CD4-positive, alpha-beta memory T cell (primary cell): ENCODE measurements at regions not wholly inside any gene's neighbourhood (a gene's known extent, or its start where the extent isn't known, plus 50 kb on each side); places are given as distances from the start of the nearest gene placed in this dataset.
"Not testable (repeated sequence)": the region's sequence is repeated elsewhere in the genome, so short reads cannot be mapped to it uniquely, and the experiment has no call there.

Source experiments
- CTCF ChIA-PET: fragments of 350-600 bp; sonication (Branson Sonifier 250); formaldehyde crosslinking; loops from one replicate; lab custom pipeline; 2021; ENCODE audit warnings: inconsistent platforms; ENCODE audit not compliant: partially characterized antibody; lab: Charles Lee
- POLR2A ChIA-PET: fragments of 350-600 bp; sonication (Branson Sonifier 250); formaldehyde crosslinking; loops from one replicate; lab custom pipeline; 2021; ENCODE audit not compliant: partially characterized antibody; lab: Charles Lee
- DNase-seq, 5 donors: peaks; one replicate each; pipeline versions ENCODE4 v3.0.0 to v3.0.0-alpha.2; 2020 to 2022; ENCODE audit warnings: mixed read lengths in 1 of 5
- H3K27ac ChIP-seq: one replicate; pipeline ENCODE4 v1.7.0; 2013; ENCODE audit warnings: low read depth, low read length
- H3K27me3 ChIP-seq: 2 replicates; pipeline ENCODE4 v1.7.0; 2013; ENCODE audit warnings: mild to moderate bottlenecking, low read length, moderate library complexity; ENCODE audit not compliant: insufficient read depth
- H3K36me3 ChIP-seq: 2 replicates; pipeline ENCODE4 v1.7.0; 2013; ENCODE audit warnings: mild to moderate bottlenecking, low read length, moderate library complexity; ENCODE audit not compliant: insufficient read depth
- H3K4me1 ChIP-seq: 2 replicates; pipeline ENCODE4 v1.7.0; 2013; ENCODE audit warnings: mild to moderate bottlenecking, low read length, moderate library complexity; ENCODE audit not compliant: insufficient read depth
- H3K4me3 ChIP-seq, 2 donors: one replicate each; pipeline ENCODE4 v1.7.0; 2013; ENCODE audit warnings: low read length in 2 of 2, mild to moderate bottlenecking in 1 of 2
- H3K9me3 ChIP-seq, 2 donors: one replicate each; pipeline ENCODE4 v1.7.0; 2013; ENCODE audit warnings: low read length in 2 of 2, control low read depth in 1 of 2; ENCODE audit not compliant: control insufficient read depth in 1 of 2
- H3K27ac Mint-ChIP-seq, 7 donors: one replicate each; pipeline ENCODE4 v1.8.0; 2020 to 2021; ENCODE audit warnings: mixed read lengths in 7 of 7, mild to moderate bottlenecking in 6 of 7, inconsistent platforms in 3 of 7, moderate library complexity in 3 of 7
- H3K27me3 Mint-ChIP-seq, 2 donors: one replicate each; pipeline ENCODE4 v1.8.0; 2020 to 2021; ENCODE audit warnings: mixed read lengths in 2 of 2
- H3K36me3 Mint-ChIP-seq, 2 donors: one replicate each; pipeline ENCODE4 v1.8.0; 2020 to 2021; ENCODE audit warnings: mixed read lengths in 2 of 2, inconsistent platforms in 1 of 2, mild to moderate bottlenecking in 1 of 2
- H3K4me1 Mint-ChIP-seq, 4 donors: one replicate each; pipeline ENCODE4 v1.8.0; 2020 to 2021; ENCODE audit warnings: mixed read lengths in 4 of 4, mild to moderate bottlenecking in 1 of 4
- H3K4me3 Mint-ChIP-seq, 8 donors: one replicate each; pipeline ENCODE4 v1.8.0; 2020 to 2021; ENCODE audit warnings: mixed read lengths in 8 of 8, mild to moderate bottlenecking in 7 of 8, moderate library complexity in 6 of 8, inconsistent platforms in 3 of 8
- H3K9me3 Mint-ChIP-seq, 8 donors: one replicate each; pipeline ENCODE4 v1.8.0; 2020 to 2021; ENCODE audit warnings: mixed read lengths in 8 of 8, mild to moderate bottlenecking in 5 of 8, inconsistent platforms in 3 of 8, moderate library complexity in 1 of 8
- intact Hi-C: fragments of 100-400 bp; cut with micrococcal nuclease; formaldehyde crosslinking; loops from one replicate; pipeline ENCODE4 v1.15.1; 2023

DNA sequence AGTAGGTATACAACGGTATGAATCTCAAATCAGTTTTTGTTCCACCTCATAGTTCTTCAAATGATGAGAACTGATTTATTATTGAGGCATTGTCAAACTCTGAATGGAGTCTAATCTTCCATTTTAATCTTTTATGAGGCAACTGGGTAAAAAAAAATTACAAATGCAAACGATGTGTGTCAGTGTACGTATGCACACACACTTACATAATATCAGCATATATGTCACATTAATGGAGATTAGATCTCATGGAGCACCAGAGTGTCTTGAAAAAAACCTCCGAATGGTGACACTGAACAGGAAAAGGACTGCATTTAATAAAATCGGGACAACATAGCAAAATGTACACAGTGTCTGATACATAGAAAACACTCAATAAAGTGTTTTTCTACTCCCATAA lies 842.7 kb downstream of the EFNB2 start:
- Histone ChIP-seq H3K27me3 (no peaks in the 10 kb centered on the region), H3K4me1 (no peaks in the 10 kb centered on the region), H3K36me3 (no peaks in the 10 kb centered on the region), H3K9me3 (no peaks in the 10 kb centered on the region), H3K27ac (no peak overlapping the region), H3K4me3 (no peak overlapping the region)
- POLR2A ChIA-PET, result no interaction called here
- no peak overlapping the region for H3K27ac Mint-ChIP-seq
- DNase-seq, result no peak
- no peaks in the 10 kb centered on the region for H3K27me3 Mint-ChIP-seq
- no peaks in the 10 kb centered on the region for H3K36me3 Mint-ChIP-seq
- H3K4me1 Mint-ChIP-seq, result no peaks in the 10 kb centered on the region
- CTCF ChIA-PET, result no interaction called here
- intact Hi-C loops, result no loop called here
- no peak overlapping the region for H3K4me3 Mint-ChIP-seq
- peaks cover 0 to 3% (median under 1%) of the 10 kb centered on the region in 8 donors for H3K9me3 Mint-ChIP-seq

DNA sequence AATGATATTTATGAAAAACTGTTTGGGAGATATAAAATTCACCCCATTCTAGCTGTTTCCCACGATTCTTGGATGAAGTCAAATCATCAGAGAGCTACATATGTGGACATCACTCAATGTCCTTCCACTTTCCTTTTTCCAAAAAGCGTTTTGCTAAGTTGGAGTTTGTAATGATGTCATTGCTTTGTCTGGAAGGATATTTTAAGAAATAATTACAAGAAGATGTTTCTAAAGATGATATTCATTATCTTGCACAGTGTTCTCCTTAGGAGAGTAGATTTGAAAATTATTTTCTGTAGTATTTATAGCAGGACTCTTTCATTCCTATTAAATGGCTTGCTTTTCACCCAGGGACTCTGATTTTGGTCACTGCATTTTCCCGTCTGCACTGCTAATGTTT lies 851.2 kb downstream of the EFNB2 start:
- H3K27me3 ChIP-seq, result no peaks in the 10 kb centered on the region
- no peaks in the 10 kb centered on the region for H3K36me3 Mint-ChIP-seq
- peaks cover 0 to 5% (median 0%) of the 10 kb centered on the region in 8 donors for H3K9me3 Mint-ChIP-seq
- no peaks in the 10 kb centered on the region for H3K36me3 ChIP-seq
- ChIA-PET CTCF (no interaction called here), POLR2A (no interaction called here)
- intact Hi-C loops, result no loop called here
- no peak overlapping the region for H3K4me3 Mint-ChIP-seq
- no peaks in the 10 kb centered on the region for H3K4me1 ChIP-seq
- H3K27me3 Mint-ChIP-seq, result no peaks in the 10 kb centered on the region
- H3K27ac ChIP-seq, result no peak overlapping the region
- H3K4me1 Mint-ChIP-seq, result no peaks in the 10 kb centered on the region
- no peak overlapping the region for H3K27ac Mint-ChIP-seq
- DNase-seq, result no peak
- H3K9me3 ChIP-seq, result peaks cover 0 to 4% of the 10 kb centered on the region in 2 donors
- H3K4me3 ChIP-seq, result no peak overlapping the region

DNA sequence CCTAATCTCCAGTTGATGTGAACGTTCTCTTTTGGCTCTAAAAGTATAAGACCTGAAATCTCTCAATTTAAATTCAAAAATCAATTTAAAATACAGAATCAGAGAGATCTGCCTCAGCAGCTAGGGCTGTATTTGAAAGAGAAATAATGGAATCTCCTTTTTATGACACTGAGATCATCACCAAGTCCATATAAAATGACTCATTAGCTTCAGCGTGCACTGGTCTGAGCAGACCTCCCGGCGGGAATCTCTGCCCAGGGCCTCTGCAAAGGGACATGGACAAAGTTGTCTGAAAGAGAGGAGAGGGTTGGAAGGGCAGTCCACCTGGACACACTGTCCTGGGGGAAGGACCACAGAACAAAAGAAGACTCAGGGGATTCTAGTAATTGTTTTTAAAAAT lies 855.6 kb downstream of the EFNB2 start:
- peaks cover 0 to 5% (median under 1%) of the 10 kb centered on the region in 8 donors for H3K9me3 Mint-ChIP-seq
- Histone ChIP-seq H3K36me3 (no peaks in the 10 kb centered on the region), H3K9me3 (peaks cover 0 to 4% of the 10 kb centered on the region in 2 donors), H3K27ac (no peak overlapping the region), H3K27me3 (no peaks in the 10 kb centered on the region), H3K4me1 (no peaks in the 10 kb centered on the region), H3K4me3 (no peak overlapping the region)
- ChIA-PET CTCF (no interaction called here), POLR2A (no interaction called here)
- H3K36me3 Mint-ChIP-seq, result no peaks in the 10 kb centered on the region
- no peak for DNase-seq
- no peak overlapping the region for H3K27ac Mint-ChIP-seq
- no peaks in the 10 kb centered on the region for H3K27me3 Mint-ChIP-seq
- no peaks in the 10 kb centered on the region for H3K4me1 Mint-ChIP-seq
- no peak overlapping the region for H3K4me3 Mint-ChIP-seq
- intact Hi-C loops, result no loop called here

DNA sequence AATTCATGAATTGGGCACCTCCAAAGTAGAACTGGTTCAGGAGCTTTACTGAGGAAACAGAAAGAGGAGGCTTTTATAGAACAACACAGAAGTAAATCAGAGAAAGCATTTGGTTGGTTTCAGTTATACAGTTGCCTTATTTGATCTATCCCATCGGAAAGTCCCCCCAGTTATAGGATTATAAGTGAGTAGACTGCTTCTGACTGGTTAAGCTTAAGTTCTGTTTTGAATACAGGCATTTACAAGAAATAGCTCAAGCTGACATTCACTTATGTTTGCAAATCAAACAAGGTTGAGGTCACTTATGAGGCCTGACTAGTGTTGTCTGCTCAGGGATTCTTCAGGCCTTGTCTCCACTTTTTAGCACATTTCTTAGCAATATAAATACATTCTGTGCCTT lies 857.4 kb downstream of the EFNB2 start:
- DNase-seq, result no peak
- no peak overlapping the region for H3K27ac Mint-ChIP-seq
- ChIA-PET POLR2A (no interaction called here), CTCF (no interaction called here)
- H3K9me3 Mint-ChIP-seq, result peaks cover 0 to 5% (median under 1%) of the 10 kb centered on the region in 8 donors
- no peaks in the 10 kb centered on the region for H3K36me3 ChIP-seq
- H3K4me1 ChIP-seq, result no peaks in the 10 kb centered on the region
- H3K27me3 ChIP-seq, result no peaks in the 10 kb centered on the region
- H3K36me3 Mint-ChIP-seq, result no peaks in the 10 kb centered on the region
- H3K9me3 ChIP-seq, result peaks cover 0 to 4% of the 10 kb centered on the region in 2 donors
- no peak overlapping the region for H3K4me3 ChIP-seq
- no peaks in the 10 kb centered on the region for H3K4me1 Mint-ChIP-seq
- intact Hi-C loops, result no loop called here
- no peaks in the 10 kb centered on the region for H3K27me3 Mint-ChIP-seq
- no peak overlapping the region for H3K27ac ChIP-seq
- no peak overlapping the region for H3K4me3 Mint-ChIP-seq

DNA sequence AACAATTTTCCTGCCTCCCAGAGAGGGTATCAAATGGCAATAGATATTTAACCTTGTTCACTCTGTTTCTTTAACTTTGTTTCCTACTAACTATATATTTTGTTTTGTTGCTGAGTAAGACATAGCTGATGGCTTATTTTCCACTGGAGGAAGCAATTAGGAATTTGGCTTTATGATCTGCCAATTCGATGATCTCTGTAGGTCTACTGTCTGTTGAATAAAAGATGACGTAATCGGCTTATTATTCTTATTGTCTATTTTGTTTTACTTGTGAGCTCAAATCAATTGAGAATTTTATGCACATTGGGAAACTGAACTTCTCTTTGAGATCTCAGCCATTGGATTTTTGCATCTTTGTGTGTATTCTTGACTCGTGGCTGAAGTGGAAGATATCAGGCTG lies 862.6 kb downstream of the EFNB2 start:
- H3K9me3 ChIP-seq, result no peaks in the 10 kb centered on the region
- H3K36me3 Mint-ChIP-seq, result no peaks in the 10 kb centered on the region
- no peak overlapping the region for H3K27ac Mint-ChIP-seq
- H3K27me3 Mint-ChIP-seq, result no peaks in the 10 kb centered on the region
- H3K27ac ChIP-seq, result no peak overlapping the region
- DNase-seq, result no peak
- no peaks in the 10 kb centered on the region for H3K4me1 Mint-ChIP-seq
- no peak overlapping the region for H3K4me3 ChIP-seq
- H3K4me3 Mint-ChIP-seq, result no peak overlapping the region
- H3K9me3 Mint-ChIP-seq, result peaks cover 0 to 3% (median 0%) of the 10 kb centered on the region in 8 donors
- POLR2A ChIA-PET, result no interaction called here
- CTCF ChIA-PET, result no interaction called here
- H3K27me3 ChIP-seq, result no peaks in the 10 kb centered on the region
- no peaks in the 10 kb centered on the region for H3K4me1 ChIP-seq
- H3K36me3 ChIP-seq, result no peaks in the 10 kb centered on the region
- intact Hi-C loops, result no loop called here

DNA sequence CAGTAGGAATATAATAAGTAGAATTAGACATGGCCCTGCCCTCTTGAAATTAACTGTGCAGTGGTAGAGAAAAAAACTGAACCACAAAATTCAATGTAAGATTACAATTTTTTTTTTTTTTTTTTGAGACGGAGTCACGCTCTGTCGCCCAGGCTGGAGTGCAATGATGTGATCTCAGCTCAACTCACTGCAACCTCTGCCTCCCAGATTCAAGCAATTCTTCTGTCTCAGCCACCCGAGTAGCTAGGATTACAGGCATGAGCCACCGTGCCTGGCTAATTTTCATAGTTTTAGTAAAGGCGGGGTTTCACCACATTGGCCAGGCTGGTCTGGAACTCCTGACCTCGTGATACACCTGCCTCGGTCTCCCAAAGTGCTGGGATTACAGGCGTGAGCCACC lies 864.3 kb downstream of the EFNB2 start:
- H3K27me3 Mint-ChIP-seq, H3K36me3 ChIP-seq, H3K4me1 ChIP-seq, H3K4me3 Mint-ChIP-seq, H3K27ac Mint-ChIP-seq, H3K27ac ChIP-seq, H3K4me1 Mint-ChIP-seq, intact Hi-C loops, DNase-seq, POLR2A ChIA-PET, H3K9me3 Mint-ChIP-seq, H3K4me3 ChIP-seq, H3K9me3 ChIP-seq, CTCF ChIA-PET, H3K27me3 ChIP-seq, H3K36me3 Mint-ChIP-seq: not testable (repeated sequence)

DNA sequence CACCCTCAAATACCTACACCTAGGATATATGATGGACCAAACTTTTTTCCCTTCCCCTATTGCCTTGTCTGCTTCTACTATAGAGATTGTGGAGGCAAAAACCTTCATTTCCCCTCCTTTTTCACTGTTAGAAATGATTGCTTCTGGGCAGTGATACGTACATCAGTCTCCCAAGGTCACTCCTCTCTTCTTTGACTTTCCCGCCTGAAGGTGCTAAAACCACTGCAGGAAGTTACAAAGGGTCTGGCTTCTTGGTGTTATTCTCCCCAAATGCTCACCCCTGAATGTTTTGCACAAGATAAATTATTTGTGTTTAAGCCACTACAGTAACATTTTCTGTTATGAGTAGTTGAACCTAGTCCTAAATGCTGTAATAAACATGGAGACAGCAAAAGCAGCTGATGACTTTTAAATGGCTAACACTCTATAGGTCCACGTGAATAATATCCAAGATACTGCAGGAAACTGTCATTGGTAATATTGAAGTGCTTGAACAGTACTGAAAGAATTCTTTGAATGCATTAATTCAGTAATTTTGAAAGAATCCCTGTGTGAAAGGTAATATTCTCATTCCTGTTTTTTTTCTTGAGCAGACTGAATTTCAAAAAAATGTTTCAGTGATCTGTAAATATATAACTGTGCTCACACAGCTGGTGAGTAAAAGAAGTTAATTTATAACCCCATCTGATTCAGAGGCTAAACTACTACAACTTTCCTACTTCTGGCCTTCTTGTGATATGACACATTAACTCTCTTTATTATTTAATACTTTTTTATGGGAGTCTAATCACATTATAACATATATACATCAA lies 865.1 kb downstream of the EFNB2 start:
- Mint-ChIP-seq H3K4me1 (no peaks in the 10 kb centered on the region), H3K27ac (no peak overlapping the region), H3K4me3 (no peak overlapping the region), H3K36me3 (no peaks in the 10 kb centered on the region), H3K27me3 (no peaks in the 10 kb centered on the region), H3K9me3 (peaks cover 0 to 3% (median 0%) of the 10 kb centered on the region in 8 donors)
- no peaks in the 10 kb centered on the region for H3K27me3 ChIP-seq
- H3K4me1 ChIP-seq, result no peaks in the 10 kb centered on the region
- intact Hi-C loops, result no loop called here
- H3K27ac ChIP-seq, result no peak overlapping the region
- no peaks in the 10 kb centered on the region for H3K9me3 ChIP-seq
- POLR2A ChIA-PET, result no interaction called here
- CTCF ChIA-PET, result no interaction called here
- no peak overlapping the region for H3K4me3 ChIP-seq
- DNase-seq, result no peak
- H3K36me3 ChIP-seq, result no peaks in the 10 kb centered on the region
